ENCODE measurements at regions not wholly inside any gene's neighbourhood (a gene's known extent, or its start where the extent isn't known, plus 50 kb on each side); places are given as distances from the start of the nearest gene placed in this dataset.

- H3K36me3 ChIP-seq (ENCODE audit: insufficient read depth, low read length) = no peaks in the 10 kb centered on the region
- H3K9me3 ChIP-seq (ENCODE audit: low read length) = no peaks in the 10 kb centered on the region
- no peak overlapping the region for H3K4me3 ChIP-seq (ENCODE audit: low read length)
- H3K9ac ChIP-seq (ENCODE audit: low read length) = no peak overlapping the region
- H3K27me3 ChIP-seq (ENCODE audit: insufficient read depth, low read depth, low read length) = no peaks in the 10 kb centered on the region
- H3K4me2 ChIP-seq (ENCODE audit: low read length) = no peak overlapping the region
- TF ChIP-seq POLR2AphosphoS5 (IDR thresholded peaks at IDR 0.05) (no peak), CTCF (IDR thresholded peaks at IDR 0.05; ENCODE audit: poor library complexity, severe bottlenecking) (no peak), REST (IDR thresholded peaks at IDR 0.05; ENCODE audit: borderline replicate concordance) (no peak), SMC3 (conservative IDR thresholded peaks at IDR 0.05; ENCODE audit: poor library complexity) (no peak), RAD21 (conservative IDR thresholded peaks at IDR 0.05) (no peak), MXI1 (conservative IDR thresholded peaks at IDR 0.05; ENCODE audit: poor library complexity, severe bottlenecking) (no peak), TAF1 (IDR thresholded peaks at IDR 0.05; ENCODE audit: low read depth) (no peak), EZH2 (IDR thresholded peaks at IDR 0.05; ENCODE audit: borderline replicate concordance, insufficient read depth, low read length, poor library complexity, severe bottlenecking) (no peak), EP300 (conservative IDR thresholded peaks at IDR 0.05; ENCODE audit: poor library complexity, severe bottlenecking) (no peak)
- no peaks in the 10 kb centered on the region for H4K20me1 ChIP-seq (ENCODE audit: insufficient read depth)
- no peak overlapping the region for H2AFZ ChIP-seq (ENCODE audit: low read depth, low read length)
- H3K27ac ChIP-seq (ENCODE audit: low read length) = no peak overlapping the region
- H3F3A ChIP-seq (ENCODE audit: insufficient read depth, low read length, poor library complexity, severe bottlenecking) = no peaks in the 10 kb centered on the region
- H3K79me2 ChIP-seq (replicated peaks; ENCODE audit: insufficient read depth, low read length) = no peaks in the 10 kb centered on the region
- H3K9me2 ChIP-seq (ENCODE audit: insufficient read depth, low read length) = no peaks in the 10 kb centered on the region
These were observed 53.2 kb upstream of the PDK4 start for GRCh38 chr7:95649546-95649945.

GRCh38 chr7:95646350-95646749 is 50.0 kb upstream of the PDK4 start:
- Histone ChIP-seq H3K79me2 (replicated peaks; ENCODE audit: insufficient read depth, low read length) (no peaks in the 10 kb centered on the region), H3K4me2 (ENCODE audit: low read length) (no peak overlapping the region), H3K9me2 (ENCODE audit: insufficient read depth, low read length) (no peaks in the 10 kb centered on the region), H3K36me3 (ENCODE audit: insufficient read depth, low read length) (no peaks in the 10 kb centered on the region), H3K27me3 (ENCODE audit: insufficient read depth, low read depth, low read length) (no peaks in the 10 kb centered on the region), H3K4me3 (ENCODE audit: low read length) (no peak overlapping the region), H4K20me1 (ENCODE audit: insufficient read depth) (no peaks in the 10 kb centered on the region), H2AFZ (ENCODE audit: low read depth, low read length) (no peak overlapping the region), H3F3A (ENCODE audit: insufficient read depth, low read length, poor library complexity, severe bottlenecking) (no peaks in the 10 kb centered on the region), H3K9ac (ENCODE audit: low read length) (no peak overlapping the region), H3K9me3 (ENCODE audit: low read length) (no peaks in the 10 kb centered on the region), H3K27ac (ENCODE audit: low read length) (no peak overlapping the region)
- TF ChIP-seq POLR2AphosphoS5 (IDR thresholded peaks at IDR 0.05) (no peak), CTCF (IDR thresholded peaks at IDR 0.05; ENCODE audit: poor library complexity, severe bottlenecking) (no peak), SMC3 (conservative IDR thresholded peaks at IDR 0.05; ENCODE audit: poor library complexity) (no peak), TAF1 (IDR thresholded peaks at IDR 0.05; ENCODE audit: low read depth) (no peak), MXI1 (conservative IDR thresholded peaks at IDR 0.05; ENCODE audit: poor library complexity, severe bottlenecking) (no peak), EZH2 (IDR thresholded peaks at IDR 0.05; ENCODE audit: borderline replicate concordance, insufficient read depth, low read length, poor library complexity, severe bottlenecking) (no peak), RAD21 (conservative IDR thresholded peaks at IDR 0.05) (no peak), EP300 (conservative IDR thresholded peaks at IDR 0.05; ENCODE audit: poor library complexity, severe bottlenecking) (no peak), REST (IDR thresholded peaks at IDR 0.05; ENCODE audit: borderline replicate concordance) (no peak)
